ENCODE measurements at regions not wholly inside any gene's neighbourhood (a gene's known extent, or its start where the extent isn't known, plus 50 kb on each side); places are given as distances from the start of the nearest gene placed in this dataset.

DNA sequence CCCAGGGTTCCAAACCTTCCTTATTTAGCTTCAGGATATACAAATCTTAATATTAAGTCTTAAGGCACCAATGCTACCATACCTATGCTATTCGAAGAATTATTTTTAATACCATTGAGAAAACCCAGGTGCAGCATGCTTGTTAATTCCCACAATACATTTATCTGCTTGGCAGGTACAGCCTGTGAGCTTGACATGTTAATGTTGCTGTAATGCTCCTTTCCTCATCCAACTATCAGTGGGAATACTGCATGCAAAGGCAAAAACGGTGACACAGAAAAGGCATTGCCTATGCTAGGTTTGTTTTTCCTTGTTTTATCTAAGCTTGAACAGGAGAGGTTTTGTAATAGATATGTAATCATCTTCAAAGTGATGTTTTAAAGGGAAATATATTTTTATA, 135.7 kb upstream of the COX7C start:
- H3K27ac ChIP-seq (ENCODE audit: extremely low read length, insufficient read depth, low read length) = no peak overlapping the region
- no peaks in the 10 kb centered on the region for H4K20me1 ChIP-seq (ENCODE audit: insufficient read depth, low read length)

GRCh38 chr5:86493777-86494176, 124.0 kb upstream of the COX7C start:
- Histone ChIP-seq H3K27me3 (ENCODE audit: control insufficient read depth in 1 of 2, insufficient read depth in 2 of 2, low read length in 2 of 2) (no peaks in the 10 kb centered on the region), H3K4me1 (ENCODE audit: insufficient read depth, low read length) (no peaks in the 10 kb centered on the region), H4K20me1 (ENCODE audit: insufficient read depth, low read length) (no peaks in the 10 kb centered on the region), H2AFZ (ENCODE audit: low read length) (no peak overlapping the region), H3K9me3 (ENCODE audit: low read length) (no peaks in the 10 kb centered on the region), H3K9ac (ENCODE audit: insufficient read depth, low read depth, low read length) (no peak overlapping the region), H3K4me2 (ENCODE audit: low read depth, low read length) (no peak overlapping the region), H3K27ac (ENCODE audit: extremely low read length, insufficient read depth, low read length) (no peak overlapping the region), H3K36me3 (replicated peaks in 1 of 2; ENCODE audit: control insufficient read depth in 1 of 2, insufficient read depth in 2 of 2, low read length in 2 of 2) (no peaks in the 10 kb centered on the region), H3K4me3 (replicated peaks in 1 of 3; ENCODE audit: insufficient read depth in 1 of 3, low read depth in 2 of 3, low read length in 3 of 3) (no peak overlapping the region), H3K79me2 (ENCODE audit: insufficient read depth, low read length) (no peaks in the 10 kb centered on the region)
- no peak for FAIRE-seq
- 0% methylated on average over 1 of the region's 1 CpG for WGBS (ENCODE audit: low lambda C conversion rate)
- TF ChIP-seq MAFF (IDR thresholded peaks at IDR 0.05; ENCODE audit: low read depth, low read length) = 0 out of 2 replicates have a peak, but pooled peaks have one; percentile 15
- TF ChIP-seq, protein P1, sequence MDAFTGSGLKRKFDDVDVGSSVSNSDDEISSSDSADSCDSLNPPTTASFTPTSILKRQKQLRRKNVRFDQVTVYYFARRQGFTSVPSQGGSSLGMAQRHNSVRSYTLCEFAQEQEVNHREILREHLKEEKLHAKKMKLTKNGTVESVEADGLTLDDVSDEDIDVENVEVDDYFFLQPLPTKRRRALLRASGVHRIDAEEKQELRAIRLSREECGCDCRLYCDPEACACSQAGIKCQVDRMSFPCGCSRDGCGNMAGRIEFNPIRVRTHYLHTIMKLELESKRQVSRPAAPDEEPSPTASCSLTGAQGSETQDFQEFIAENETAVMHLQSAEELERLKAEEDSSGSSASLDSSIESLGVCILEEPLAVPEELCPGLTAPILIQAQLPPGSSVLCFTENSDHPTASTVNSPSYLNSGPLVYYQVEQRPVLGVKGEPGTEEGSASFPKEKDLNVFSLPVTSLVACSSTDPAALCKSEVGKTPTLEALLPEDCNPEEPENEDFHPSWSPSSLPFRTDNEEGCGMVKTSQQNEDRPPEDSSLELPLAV (CRISPR knock-in tag; conservative IDR thresholded peaks at IDR 0.05; ENCODE audit: low read depth) = no peak
- peak in 1 of 2 experiments; percentile 67; a peak in 2 of 4 replicates for TF ChIP-seq MAFK (conservative IDR thresholded peaks at IDR 0.05 in 1 of 2, IDR thresholded peaks at IDR 0.05 in 1 of 2; ENCODE audit: low read length in 2 of 2)
- no peak for ATAC-seq
- BruUV-seq (replicated peaks) = no TSS peak
- intact Hi-C loops (cut with micrococcal nuclease; ENCODE audit: unreplicated experiment) = no loop called here
- ChIA-PET POLR2A (no interaction called here), CTCF (ENCODE audit: low intra/inter-chr PET ratio, low total read pairs) (no interaction called here)
- in situ Hi-C loops (cut with HindIII; ENCODE audit: extremely low pct_ligation_motif_present, low pct_unique_long_range_greater_than_20kb) = no loop called here
- no peak for DNase-seq (ENCODE audit: low spot score)

More for the DNA sequence above, 135.7 kb upstream of the COX7C start:
- no peak for FAIRE-seq
- no peaks in the 10 kb centered on the region for H3K79me2 ChIP-seq (ENCODE audit: insufficient read depth, low read length)
- no peaks in the 10 kb centered on the region for H3K27me3 ChIP-seq (ENCODE audit: control insufficient read depth in 1 of 2, insufficient read depth in 2 of 2, low read length in 2 of 2)
- H3K9ac ChIP-seq (ENCODE audit: insufficient read depth, low read depth, low read length) = no peak overlapping the region
- ChIA-PET CTCF (ENCODE audit: low intra/inter-chr PET ratio, low total read pairs) (no interaction called here), POLR2A (no interaction called here)
- no peak overlapping the region for H3K4me2 ChIP-seq (ENCODE audit: low read depth, low read length)
- H3K4me1 ChIP-seq (ENCODE audit: insufficient read depth, low read length) = no peaks in the 10 kb centered on the region
- 0% methylated on average over 2 of the region's 2 CpGs for WGBS (ENCODE audit: low lambda C conversion rate)
- TF ChIP-seq PTBP1 (IDR thresholded peaks at IDR 0.05; ENCODE audit: low read depth, low read length, poor library complexity, severe bottlenecking) (no peak), ARNT2 (CRISPR knock-in tag; IDR thresholded peaks at IDR 0.05; ENCODE audit: low read depth) (no peak), RAD51 (IDR thresholded peaks at IDR 0.05; ENCODE audit: borderline replicate concordance) (no peak), ZNF644 (CRISPR knock-in tag; IDR thresholded peaks at IDR 0.05; ENCODE audit: low read depth) (no peak)
- TF ChIP-seq, protein P2, sequence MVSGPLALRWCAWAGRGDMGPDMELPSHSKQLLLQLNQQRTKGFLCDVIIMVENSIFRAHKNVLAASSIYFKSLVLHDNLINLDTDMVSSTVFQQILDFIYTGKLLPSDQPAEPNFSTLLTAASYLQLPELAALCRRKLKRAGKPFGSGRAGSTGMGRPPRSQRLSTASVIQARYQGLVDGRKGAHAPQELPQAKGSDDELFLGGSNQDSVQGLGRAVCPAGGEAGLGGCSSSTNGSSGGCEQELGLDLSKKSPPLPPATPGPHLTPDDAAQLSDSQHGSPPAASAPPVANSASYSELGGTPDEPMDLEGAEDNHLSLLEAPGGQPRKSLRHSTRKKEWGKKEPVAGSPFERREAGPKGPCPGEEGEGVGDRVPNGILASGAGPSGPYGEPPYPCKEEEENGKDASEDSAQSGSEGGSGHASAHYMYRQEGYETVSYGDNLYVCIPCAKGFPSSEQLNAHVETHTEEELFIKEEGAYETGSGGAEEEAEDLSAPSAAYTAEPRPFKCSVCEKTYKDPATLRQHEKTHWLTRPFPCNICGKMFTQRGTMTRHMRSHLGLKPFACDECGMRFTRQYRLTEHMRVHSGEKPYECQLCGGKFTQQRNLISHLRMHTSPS (CRISPR knock-in tag; IDR thresholded peaks at IDR 0.05; ENCODE audit: low read depth) = no peak
- H3K36me3 ChIP-seq (replicated peaks in 1 of 2; ENCODE audit: control insufficient read depth in 1 of 2, insufficient read depth in 2 of 2, low read length in 2 of 2) = no peaks in the 10 kb centered on the region
- H3K4me3 ChIP-seq (replicated peaks in 1 of 3; ENCODE audit: insufficient read depth in 1 of 3, low read depth in 2 of 3, low read length in 3 of 3) = no peak overlapping the region
- intact Hi-C loops (cut with micrococcal nuclease; ENCODE audit: unreplicated experiment) (no loop called here), in situ Hi-C loops (cut with HindIII; ENCODE audit: extremely low pct_ligation_motif_present, low pct_unique_long_range_greater_than_20kb) (no loop called here)
- H2AFZ ChIP-seq (ENCODE audit: low read length) = no peak overlapping the region
- no peaks in the 10 kb centered on the region for H3K9me3 ChIP-seq (ENCODE audit: low read length)
- no TSS peak for BruUV-seq (replicated peaks)
- no peak for DNase-seq (ENCODE audit: low spot score)
- no peak for ATAC-seq

All from HepG2 (cell line).